Transverse colon (tissue), 3 donors: ENCODE measurements at regions not wholly inside any gene's neighbourhood (a gene's known extent, or its start where the extent isn't known, plus 50 kb on each side); places are given as distances from the start of the nearest gene placed in this dataset.

Experiments
- EP300 ChIP-seq: sonication (generic); formaldehyde crosslinking; IDR thresholded peaks from one replicate; pipeline ENCODE4 v1.6.1; 2017; ENCODE audit warnings: antibody characterized with exemption, low read depth
- POLR2A ChIP-seq: fragments of 450-650 bp; IDR thresholded peaks from one replicate; pipeline ENCODE4 v1.6.1; 2016; ENCODE audit warnings: antibody characterized with exemption, mild to moderate bottlenecking, moderate library complexity
- TF ChIP-seq, protein P1 (sequence below), 5 experiments: fragments of 200-600 bp in 3 of 5; fragments of 450-650 bp in 2 of 5; sonication (generic) in 3 of 5; IDR thresholded peaks; 1 replicate in 2 of 5; 2 replicates in 3 of 5; pipeline ENCODE4 v1.5.1; 2016 to 2017; ENCODE audit warnings: antibody characterized with exemption in 5 of 5, inconsistent platforms in 3 of 5, mild to moderate bottlenecking in 2 of 5, moderate library complexity in 1 of 5

- TF ChIP-seq, protein P1, sequence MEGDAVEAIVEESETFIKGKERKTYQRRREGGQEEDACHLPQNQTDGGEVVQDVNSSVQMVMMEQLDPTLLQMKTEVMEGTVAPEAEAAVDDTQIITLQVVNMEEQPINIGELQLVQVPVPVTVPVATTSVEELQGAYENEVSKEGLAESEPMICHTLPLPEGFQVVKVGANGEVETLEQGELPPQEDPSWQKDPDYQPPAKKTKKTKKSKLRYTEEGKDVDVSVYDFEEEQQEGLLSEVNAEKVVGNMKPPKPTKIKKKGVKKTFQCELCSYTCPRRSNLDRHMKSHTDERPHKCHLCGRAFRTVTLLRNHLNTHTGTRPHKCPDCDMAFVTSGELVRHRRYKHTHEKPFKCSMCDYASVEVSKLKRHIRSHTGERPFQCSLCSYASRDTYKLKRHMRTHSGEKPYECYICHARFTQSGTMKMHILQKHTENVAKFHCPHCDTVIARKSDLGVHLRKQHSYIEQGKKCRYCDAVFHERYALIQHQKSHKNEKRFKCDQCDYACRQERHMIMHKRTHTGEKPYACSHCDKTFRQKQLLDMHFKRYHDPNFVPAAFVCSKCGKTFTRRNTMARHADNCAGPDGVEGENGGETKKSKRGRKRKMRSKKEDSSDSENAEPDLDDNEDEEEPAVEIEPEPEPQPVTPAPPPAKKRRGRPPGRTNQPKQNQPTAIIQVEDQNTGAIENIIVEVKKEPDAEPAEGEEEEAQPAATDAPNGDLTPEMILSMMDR (IDR thresholded peaks at IDR 0.05) = no peak
- TF ChIP-seq POLR2A (no peak), EP300 (no peak)
Measured at GRCh38 chr7:115224922-115225321, 303.0 kb downstream of the MDFIC start.
